HG02973 (cell line): ENCODE measurements at regions not wholly inside any gene's neighbourhood (a gene's known extent, or its start where the extent isn't known, plus 50 kb on each side); places are given as distances from the start of the nearest gene placed in this dataset.
"Not testable (repeated sequence)": the region's sequence is repeated elsewhere in the genome, so short reads cannot be mapped to it uniquely, and the experiment has no call there.

Experiments
- ATAC-seq: cut with Tn5 transposase; IDR thresholded peaks from one replicate; pipeline ENCODE4 v1.9.1; 2021; ENCODE audit warnings: moderate library complexity; ENCODE audit not compliant: unreplicated experiment

DNA sequence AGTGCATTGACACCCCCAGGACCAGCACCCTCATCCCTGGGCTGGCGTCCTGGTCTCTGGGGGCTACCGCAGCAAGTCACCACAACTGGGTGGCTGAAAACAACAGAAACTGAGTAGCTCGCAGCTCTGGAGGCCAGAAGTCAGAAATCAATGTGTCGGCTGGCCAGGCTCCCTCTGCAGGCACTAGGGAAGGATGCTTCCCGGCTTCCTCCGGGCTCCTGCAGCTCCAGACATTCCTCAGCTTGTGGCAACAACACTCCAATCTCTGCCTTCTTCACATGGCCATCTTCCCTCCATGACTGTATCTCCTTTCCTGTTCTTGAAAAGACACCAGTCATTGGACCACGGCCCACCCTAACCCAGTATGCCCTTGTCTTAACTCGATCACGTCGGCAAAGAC, 224.2 kb downstream of the NPHP4 start:
- ATAC-seq = no peak

- ATAC-seq = not testable (repeated sequence)
Observed at GRCh38 chr1:5766996-5767395, 225.2 kb downstream of the NPHP4 start.

DNA sequence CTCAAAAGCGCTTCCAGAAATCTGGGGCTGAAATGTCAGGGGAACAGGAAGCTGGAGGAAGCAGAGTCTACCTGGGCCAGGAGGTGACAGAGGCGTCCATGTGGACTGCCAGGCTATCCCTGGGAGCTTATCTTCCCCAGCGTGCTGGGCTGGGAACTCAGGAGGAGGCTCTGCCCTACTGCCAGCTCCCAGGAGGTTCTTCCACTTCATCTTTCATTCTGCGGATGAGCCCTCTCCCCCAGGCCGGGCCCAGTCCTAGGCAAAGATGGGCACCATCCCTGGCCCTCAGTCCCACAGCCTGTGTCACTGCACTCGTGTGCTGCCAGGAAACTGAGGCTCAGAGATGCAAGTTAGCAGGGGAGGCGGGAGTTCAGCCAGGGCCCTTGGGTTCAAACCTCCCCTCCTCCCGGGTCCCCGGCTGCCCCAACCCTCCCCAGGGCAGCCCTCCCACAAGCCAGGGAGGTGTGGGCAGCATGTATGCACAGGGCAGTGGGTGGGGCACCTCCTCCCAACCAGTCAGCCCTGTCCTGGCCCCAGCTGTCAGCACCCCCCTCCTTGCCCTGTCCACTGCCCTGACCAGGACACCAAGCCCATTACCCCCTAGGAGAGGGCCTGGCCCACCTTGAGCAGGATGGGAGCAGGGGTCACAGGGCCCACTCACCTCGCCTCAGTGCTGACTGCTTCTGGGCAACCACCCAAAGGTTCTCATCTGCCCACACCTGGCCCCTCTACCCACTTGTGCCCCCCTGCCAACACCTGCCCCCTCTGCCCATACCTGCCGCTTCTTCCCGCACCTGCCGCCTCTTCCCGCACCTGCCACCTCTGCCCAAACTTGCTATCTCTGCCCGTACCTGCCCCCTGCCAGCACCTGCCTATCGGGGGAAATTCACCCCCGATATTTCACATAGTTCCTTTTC, 226.0 kb downstream of the NPHP4 start:
- ATAC-seq = no peak

- no peak for ATAC-seq
Observed at GRCh38 chr1:5765483-5765882, 226.7 kb downstream of the NPHP4 start.

- no peak for ATAC-seq
Observed at GRCh38 chr1:5764959-5765358, 227.3 kb downstream of the NPHP4 start.

GRCh38 chr1:5764464-5764863, 227.8 kb downstream of the NPHP4 start:
- ATAC-seq = no peak

DNA sequence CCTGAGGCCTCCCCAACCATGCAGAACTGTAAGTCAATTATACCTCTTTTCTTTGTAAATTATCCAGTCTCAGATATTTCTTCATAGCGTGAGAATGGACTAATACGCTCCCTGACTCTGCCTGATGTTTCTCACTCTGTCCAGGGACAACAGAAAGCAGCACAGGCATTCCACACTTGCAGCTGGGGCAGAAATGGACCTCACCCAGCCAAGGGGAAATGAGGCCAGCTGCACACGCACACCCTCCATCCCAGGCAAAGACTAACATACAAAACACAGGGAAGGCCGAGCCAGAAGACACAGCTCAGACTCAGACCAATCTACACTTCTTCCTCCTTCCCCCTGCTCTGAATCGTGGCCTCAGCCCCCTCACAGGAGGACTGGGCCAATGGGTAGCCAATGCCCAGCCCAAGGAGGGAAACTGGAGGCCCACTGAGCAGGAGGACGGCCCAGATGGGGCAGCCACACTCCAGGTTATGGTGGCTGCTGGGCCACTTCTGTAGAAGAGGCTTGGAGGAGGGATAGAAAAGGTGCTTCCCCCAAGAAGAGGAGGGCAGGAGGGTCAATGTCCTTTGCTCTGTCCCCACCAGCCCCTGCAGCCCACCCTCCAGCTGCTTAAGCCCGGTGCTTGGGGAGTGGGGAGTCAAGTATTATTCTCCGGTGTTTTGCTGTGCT, 228.4 kb downstream of the NPHP4 start:
- no peak for ATAC-seq

GRCh38 chr1:5758859-5759578, 233.2 kb downstream of the NPHP4 start:
- no peak for ATAC-seq

- ATAC-seq = no peak
Observed at GRCh38 chr1:5758000-5758858, 234.0 kb downstream of the NPHP4 start.

- ATAC-seq = no peak
Observed at GRCh38 chr1:5757187-5757805, 234.9 kb downstream of the NPHP4 start.

DNA sequence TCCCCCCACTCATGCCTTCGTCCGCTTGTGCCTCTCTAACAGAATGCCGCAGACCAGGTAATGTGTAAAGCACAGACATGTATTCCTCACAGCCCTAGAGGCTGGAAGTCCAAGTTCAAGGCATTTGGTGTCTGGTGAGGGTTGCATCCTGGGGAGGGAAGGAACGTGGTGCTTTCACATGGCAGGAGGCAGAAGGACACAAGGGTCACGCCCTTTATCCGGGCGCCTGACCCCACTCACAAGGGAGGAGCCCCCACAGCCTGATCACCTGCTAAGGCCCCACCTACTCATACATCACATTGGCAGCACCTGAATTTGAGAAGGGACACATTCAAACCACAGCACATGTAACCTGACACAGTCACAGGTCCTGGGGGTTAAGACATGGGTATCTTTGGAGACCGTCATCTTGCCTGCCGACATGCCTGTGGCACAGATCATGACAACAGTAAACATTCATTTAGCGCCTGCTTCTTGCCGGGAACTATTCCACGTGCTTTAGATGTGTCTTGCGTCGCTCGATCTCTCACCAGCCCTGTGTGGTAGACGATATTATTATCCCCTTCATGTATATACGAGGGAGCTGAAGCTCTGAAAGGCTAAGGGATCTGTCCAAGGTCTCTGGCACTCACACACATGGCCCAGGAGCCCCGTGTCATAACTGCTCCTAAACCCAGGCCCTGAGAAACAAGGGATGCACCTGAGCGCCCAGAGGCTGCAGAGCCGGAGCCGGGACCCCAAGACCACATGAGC, 235.6 kb downstream of the NPHP4 start:
- ATAC-seq = no peak

DNA sequence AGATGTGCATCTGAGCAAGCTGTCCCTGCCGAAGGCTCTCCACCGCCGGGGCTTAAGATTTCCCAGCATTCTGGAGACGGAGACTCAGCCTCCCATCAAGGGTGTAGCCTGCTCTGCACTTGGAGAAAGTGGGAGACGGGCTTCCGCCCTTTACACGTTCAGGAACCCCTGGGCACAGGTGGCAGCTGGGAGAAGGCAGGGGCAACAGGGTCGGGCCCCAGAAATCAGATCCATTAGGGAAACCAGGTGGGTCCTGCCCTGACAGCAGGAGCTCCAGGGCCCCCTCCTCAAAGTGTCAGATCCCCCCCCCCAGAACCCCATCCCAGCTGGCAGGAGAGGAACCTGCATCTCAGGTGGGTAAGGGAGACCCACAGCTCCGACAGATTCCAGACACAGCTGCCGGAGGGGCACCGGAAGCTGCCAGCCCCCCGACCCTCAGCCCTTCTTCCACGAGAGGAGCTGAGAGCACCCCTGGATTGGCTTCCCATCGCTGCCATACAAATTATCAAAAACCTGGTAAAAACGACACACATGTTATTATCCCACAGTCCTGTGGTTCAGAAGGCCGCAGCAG, 236.6 kb downstream of the NPHP4 start:
- no peak for ATAC-seq

DNA sequence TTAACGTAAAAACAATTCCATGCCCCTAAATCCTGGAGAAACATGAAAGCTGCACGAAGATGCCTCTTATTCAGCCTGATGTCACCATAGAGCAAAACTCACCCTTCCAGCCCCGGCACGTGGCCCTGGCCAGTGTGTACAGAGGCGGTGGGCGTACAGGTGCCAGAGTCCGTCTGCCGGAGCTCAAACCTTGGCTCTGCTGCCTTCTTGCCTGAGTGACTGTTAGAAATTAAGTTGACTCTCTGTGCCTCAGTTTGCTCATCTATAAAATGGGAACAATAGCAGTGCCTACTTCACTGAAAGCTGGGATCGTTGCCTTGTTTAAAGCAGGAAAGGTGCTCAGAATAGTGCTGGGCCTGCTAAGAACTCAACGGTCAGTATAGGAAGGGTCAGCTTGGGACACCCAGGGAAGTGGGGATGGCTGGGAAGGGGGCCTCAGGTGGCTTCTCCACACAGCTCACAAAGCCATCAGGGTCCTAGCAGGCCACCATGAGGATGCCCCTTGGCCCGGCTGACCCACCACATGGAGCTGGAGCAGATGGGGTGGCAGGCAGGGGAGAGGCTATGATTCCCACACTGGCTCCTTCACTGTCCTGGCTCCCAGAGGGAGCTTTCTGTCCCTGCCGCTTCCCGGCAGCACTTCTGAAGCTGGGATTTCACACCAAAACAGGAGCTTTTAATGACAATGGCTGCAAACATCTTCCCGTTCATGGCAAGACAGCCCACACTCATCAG, 237.2 kb downstream of the NPHP4 start:
- no peak for ATAC-seq

GRCh38 chr1:5753549-5754421, 238.4 kb downstream of the NPHP4 start:
- ATAC-seq = no peak

- ATAC-seq = no peak
Observed at GRCh38 chr1:5752746-5753548, 239.3 kb downstream of the NPHP4 start.

- no peak for ATAC-seq
Observed at GRCh38 chr1:5751833-5752745, 240.1 kb downstream of the NPHP4 start.
